ENCODE measurements at regions not wholly inside any gene's neighbourhood (a gene's known extent, or its start where the extent isn't known, plus 50 kb on each side); places are given as distances from the start of the nearest gene placed in this dataset.
"Not testable (repeated sequence)": the region's sequence is repeated elsewhere in the genome, so short reads cannot be mapped to it uniquely, and the experiment has no call there.

DNA sequence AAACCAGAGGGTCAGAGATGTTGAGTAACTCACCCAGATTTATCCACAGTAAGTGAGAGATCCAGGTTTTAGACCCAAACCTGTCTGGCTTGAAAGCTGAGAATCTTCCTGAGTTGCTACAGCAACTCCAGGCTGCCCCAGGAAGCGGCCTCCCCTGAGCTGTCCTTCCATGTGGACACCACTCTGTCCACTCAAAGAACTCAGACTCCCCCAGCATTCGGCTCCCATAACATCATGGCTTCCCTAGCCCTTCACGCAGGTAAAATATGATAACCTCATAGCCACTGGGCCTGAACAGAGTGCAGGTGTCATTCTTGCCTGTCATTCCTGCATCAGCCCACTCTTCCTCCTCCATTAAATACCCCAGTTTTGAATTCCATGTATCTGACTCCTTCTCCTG lies 657.8 kb downstream of the TBC1D22A start:
- no peak for DNase-seq

DNA sequence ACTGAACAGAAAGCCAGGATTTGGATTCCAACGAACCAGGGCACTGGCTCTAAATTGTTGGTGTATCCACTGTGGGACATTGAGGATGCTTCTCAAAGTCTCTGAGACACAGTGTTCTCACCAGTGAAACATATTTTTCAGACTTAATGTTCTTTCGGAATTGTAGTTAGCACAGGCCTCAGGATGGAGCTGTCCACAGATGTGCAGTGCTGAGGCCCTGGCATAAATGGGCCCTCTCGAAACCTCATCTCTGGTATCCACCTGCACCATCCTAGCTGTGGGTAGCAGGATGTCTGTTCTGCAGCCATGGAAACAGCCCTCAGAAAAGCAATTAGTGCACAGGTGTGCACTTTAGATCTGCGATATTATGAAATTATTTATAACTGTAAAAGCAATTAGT lies 656.8 kb downstream of the TBC1D22A start:
- no peak for DNase-seq

DNA sequence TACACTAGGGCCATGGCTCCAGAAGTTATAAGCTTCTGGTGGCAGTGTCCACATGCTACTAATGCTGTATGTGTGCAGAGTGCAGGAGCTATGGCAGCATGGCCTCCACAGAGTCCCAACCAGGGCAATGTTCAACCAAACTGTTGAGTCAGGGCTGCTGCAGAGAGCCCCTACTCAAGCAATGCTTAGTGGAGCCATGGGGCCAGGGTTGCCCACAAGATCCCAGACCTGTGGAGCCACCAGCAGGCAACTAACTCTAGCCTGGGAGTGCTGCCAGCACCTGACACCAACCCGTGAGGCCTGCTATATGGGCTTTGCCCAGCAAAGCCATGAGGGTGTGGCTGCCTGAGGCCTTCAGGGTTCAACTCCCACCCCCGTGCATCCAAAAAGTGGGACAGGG lies 655.2 kb downstream of the TBC1D22A start:
- no peak for DNase-seq

DNA sequence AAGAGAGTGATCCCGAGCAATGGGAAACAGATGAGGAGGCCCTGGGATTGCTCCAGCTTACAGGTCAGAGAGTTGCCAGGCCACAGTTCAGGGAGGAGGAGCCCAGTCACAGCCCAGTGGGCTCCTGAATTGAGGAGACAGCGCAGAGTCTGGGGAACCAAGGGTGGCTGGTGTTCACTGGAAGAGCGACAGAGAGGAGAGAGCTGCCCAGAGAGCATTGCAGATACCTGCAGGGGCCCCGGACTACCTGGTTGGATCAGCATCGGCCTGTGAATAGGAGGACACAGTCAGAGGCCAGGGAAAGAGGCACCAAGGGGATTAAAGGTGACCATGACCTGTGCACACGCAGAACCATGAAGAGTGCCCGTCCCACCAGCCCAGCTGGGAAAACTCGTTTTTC lies 648.6 kb downstream of the TBC1D22A start:
- DNase-seq, result no peak

DNA sequence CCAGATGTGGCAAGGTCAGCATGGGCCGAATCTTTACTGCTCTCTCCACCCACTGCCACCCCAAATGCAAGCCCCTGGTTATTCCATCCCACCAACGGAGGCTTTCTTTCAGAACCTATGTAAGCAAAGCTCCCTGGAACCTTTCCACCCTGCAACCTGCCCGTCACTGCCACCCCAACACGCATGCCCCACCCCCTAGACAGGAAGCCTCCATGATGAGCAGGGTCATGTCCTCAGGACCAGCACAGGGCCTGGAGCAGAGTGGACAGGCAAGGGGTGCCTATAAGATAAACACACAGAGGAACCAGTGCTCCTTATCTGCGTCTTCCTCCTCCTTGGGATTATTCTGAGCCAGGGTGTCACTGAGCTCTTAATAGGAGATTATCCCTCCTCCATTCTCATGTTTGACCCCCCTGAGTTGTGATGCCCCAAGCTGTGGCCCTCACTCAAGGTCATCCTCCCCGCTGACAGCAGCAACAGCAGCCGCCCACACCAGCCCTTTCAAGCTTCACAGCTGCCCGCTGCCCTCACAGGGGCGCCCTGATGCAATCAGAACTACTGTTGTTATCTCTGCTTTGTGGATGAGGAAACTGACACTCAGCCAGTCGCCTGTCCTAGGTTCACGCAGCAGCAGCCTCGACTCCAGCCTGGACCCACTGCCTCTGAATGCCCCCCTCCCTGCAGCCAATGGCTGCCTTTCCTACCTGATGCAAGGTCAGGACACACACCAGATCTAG lies 647.3 kb downstream of the TBC1D22A start:
- DNase-seq, result no peak

DNA sequence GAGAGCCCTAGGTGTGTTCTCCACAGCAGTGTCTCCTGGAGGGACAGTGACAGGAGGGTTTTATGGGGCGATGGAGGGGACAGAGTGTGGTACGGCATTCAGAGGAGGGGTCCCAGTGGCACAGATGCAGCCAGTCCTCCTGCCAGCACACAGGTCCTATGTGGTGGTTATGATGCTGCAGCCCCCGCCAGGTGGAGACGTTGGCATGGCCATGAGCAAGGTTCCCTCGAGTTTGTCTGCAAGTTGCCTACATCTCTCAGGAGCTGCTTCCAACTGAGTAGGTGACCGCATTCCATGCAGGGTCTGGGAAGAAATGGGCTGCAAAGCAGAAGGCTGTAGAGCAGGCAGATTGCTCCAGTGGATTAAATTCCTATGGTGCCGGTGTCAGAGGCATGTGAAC lies 646.0 kb downstream of the TBC1D22A start:
- no peak for DNase-seq

DNA sequence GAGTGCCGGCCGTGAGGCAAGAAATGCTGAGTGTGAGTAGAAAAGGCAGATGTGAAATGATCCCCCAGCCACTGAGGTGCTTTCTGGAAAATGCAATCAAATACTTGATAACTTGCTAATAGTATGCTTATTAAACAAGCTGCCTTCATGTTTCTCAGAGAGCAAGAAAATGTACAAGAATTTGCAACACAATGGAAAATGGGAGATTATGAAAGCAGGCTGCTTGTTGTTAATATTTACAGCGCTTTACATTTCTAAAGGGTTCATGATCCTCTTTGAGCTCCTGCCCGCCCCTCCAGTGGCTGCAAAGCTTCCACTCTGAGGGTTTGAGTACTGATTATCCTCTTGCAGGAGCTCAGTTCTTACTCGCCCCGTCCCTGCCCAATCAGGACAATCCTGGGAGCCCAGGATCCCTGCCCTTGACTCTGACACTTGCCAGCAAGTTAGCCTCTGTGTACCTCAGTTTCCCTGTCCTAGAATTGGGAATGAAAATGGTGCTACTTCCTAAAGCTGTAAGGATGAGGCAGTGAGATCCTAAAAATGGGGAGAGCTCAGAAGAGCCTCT lies 645.1 kb downstream of the TBC1D22A start:
- DNase-seq, result no peak

DNA sequence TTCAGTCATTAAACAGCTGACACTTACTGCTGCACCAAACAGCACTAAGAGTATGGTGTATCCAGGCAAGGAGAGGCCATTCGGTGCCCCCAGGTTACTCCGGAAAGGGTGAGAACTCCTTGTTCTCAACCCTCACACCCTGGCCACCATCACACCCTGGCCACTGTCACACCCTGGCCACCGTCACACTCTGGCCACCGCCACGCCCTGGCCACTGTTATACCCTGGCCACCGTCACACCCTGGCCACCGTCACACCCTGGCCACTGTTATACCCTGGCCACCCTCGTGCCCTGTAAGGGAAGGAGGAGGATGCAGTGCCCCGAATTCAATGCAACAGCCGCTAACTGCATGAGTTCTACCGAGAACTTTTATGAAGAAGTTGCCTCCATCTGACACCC lies 644.4 kb downstream of the TBC1D22A start:
- DNase-seq, result no peak

DNA sequence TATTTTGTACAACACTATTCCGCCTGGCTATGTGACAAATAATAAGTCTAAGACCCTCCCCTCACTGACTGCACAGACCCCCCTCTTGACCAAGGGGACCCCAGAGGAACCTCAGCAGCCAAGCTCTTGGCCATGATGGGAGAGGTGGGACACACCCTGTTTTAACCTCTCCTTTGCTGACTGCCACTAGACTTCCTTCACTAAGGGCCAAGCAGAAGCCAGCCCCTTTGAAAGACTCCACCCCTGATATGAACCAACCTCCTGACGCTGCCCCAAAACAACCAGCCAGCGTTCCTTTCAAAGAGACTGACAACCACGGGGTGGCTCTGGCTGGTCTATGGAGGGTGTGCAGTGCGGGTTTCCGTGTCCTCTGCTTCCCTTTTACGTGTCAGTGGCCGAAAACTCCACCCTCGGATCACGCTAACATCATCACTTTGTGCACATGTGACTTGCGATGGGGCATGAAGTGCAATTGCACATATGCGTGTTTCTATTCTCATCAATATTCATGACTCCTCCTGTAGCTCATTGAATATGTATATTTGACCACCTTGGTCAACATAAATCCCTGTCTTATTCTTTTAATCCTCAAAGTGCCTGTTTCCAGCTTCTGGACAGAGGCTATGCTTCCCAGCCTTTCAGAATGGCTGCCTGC lies 643.9 kb downstream of the TBC1D22A start:
- no peak for DNase-seq

DNA sequence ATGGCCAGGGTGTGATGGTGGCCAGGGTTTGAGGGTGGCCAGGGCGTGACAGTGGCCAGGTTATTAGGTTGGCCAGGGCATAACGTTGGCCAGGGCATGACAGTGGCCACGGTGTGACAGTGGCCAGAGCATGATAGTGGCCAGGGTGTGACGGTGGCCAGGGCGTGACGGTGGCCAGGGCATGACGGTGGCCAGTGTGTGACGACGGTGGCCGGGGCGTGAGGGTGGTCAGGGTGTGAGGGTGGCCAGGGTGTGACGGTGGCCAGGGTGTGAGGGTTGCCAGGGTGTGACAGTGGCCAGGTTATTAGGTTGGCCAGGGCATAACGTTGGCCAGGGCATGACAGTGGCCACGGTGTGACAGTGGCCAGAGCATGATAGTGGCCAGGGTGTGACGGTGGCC lies 642.8 kb downstream of the TBC1D22A start:
- not testable (repeated sequence) for DNase-seq

DNA sequence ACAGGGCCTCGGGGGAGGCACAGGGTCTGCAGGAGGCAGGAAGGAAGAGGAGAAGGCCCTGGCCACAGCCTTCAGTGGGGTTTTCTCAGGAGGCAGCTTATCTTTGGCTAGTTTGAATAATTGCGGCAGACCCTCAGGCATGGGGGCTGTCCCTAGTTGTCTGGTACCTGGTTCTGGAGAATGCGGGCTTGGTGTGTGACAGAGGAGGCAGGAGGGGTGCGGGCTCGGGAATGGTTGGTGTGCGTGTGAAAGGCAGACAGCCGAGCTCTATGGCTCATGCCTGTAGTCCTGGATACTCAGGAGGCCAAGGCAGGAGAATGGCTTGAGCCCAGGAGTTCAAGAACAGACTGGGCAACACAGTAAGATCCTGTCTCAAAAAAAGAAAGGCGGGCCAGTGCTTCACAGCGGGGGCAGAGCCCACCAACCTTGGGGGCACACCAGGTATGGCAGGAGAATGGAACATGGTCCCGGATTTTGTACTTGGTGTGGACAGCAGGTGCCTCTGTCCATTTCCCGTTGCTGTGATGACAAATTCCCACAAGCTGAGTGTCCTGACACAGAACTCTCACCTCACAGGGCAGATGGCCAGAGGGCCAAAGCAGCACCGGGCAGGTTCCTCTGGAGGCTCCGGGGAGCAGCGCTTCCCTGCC lies 640.6 kb downstream of the TBC1D22A start:
- no peak for DNase-seq

DNA sequence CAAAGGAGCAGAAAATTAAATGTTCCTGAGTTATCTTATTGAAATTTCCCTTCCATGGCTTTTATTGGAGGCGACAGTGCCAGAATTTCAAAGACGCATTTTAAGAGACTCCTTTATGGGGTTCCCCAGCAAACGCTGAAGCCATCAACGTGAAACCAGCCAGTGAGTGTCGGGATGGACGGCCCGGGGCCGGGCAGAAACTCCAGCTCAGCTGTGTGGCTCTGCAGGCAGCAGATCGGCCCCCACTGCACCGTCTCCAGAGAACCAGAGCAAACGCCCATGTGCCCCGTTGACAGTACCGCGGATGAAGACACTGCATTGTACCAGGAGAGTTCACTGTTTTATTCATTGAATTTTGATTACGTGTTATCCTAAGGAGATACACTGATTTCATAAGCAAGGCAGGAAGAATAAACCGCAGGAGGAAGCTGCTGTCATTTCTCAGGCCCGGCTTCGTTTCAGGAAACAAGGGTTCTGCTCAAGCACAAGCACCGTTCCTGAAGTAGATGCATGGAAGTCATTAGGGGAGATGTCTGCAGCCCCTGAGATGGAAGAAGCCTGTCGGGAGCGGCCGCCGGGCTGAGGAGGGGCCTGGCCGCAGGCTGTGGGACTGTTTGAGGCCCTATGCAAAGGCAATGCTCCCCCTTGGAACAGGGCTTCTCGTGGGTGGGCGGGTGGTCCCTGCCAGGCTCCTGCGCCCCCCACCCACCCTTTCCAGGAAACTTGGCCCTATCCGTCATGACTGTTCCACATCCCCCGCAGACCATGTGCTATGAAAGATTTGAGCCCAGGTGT lies 639.7 kb downstream of the TBC1D22A start:
- no peak for DNase-seq

DNA sequence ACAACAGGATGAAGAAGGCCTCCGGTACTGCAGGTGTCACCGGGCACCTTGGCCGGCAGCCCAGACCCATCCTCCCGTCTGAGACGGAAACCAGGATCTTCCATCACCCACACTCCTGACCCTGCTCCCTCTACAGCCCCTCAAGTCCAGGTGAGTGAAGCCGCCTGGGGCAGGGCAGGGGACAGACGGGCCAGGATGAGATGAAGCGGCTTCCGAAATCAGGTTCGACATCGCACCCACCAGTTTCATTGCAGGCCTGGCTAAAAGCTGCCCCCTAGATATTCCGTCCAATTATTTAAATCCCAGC lies 639.1 kb downstream of the TBC1D22A start:
- DNase-seq, result no peak

DNA sequence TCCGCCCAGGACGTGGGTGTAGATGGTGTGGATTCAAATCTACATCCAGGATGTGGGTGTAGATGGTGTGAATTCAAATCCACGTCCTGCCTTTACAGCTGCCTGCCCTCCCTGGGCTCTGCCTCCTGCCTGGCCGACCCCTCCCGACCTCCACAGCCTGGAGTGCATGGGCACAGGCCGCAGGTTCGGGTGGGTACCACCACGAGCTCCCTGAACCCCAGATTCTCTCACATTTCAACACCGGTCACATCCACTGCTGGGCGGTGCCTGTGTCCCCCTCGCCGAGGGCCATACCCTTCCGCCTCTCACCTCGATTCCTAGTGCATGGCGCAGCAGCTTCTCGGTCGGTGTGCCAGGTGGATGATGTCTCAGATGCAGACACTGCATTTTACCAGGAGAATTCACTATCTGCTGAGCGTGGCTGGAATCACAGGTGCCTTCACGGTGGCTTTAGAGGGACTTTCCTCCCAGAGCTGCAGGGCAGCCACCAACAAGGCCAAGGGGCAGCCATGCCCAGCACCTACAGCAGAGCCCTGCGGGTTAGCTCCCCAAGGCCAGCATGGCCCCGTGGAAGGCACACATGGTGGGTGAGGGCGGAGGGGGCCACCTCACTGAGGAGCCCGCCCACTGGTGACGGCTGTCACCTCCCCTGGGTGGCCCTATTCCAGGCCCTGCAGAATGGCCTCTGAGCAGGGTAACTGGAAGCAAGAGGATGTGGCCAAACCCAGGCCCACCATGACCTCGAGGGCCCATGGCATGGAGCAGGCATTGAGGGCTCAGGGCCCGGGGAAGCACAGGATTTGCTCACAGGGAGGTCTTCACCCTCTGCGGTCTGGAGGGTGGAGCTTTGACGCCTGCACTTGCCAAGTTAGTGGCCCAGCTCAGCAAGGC lies 638.5 kb downstream of the TBC1D22A start:
- DNase-seq, result no peak

DNA sequence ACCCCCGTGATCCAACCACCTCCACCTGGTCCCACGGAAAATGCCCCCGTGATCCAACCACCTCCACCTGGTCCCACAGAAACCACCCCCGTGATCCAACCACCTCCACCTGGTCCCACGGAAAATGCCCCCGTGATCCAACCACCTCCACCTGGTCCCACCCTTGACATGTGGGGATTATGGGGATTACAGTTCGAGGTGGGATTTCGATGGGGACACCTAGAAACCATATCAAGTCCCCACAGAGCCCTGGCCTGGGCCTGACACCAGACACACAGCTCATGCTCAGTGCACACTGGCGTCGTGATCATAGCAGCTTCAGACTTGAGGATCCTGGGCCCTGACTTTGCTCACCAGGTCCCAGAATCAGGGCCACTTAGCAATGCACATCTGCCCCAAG lies 637.7 kb downstream of the TBC1D22A start:
- DNase-seq, result not testable (repeated sequence)

DNA sequence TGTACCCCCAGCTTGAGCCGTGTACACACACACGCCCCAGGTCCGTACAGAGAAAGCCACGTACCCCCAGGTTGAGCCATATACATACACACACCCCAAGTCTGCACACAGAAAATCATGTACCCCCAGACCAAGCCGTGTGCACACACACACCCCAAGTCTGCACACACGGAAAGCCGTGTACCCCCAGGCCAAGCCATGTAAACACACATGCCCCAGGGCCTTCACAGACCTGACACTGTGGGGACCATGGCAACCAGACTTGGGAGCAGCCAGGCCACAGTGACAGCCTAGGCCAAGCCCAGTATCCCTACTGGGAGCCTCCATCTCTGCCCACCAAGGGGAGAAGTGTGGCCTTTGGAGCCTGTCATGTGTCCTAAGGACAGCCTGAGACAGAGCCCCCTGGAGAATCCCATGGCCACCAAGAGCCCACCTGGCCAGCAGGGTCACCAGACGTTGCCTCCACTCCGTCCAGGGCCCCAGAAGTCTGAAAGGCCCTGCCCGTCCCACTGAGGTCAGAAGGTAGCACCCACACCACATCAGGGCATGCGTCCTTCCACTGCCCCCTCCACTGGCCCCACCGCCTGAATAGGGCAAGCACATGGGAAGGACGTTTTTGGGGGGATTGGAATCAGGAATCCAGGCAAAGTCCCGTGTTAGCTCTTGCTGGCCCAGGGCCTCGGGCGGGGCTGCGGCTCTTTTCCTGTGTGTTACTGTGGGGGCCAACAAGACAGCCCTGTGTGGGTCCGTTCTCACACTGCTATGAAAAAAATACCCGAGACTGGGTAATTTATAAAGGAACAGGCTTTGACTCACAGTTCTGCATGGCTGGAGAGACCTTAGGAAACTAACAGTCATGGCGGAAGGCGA lies 636.7 kb downstream of the TBC1D22A start:
- no peak for DNase-seq

DNA sequence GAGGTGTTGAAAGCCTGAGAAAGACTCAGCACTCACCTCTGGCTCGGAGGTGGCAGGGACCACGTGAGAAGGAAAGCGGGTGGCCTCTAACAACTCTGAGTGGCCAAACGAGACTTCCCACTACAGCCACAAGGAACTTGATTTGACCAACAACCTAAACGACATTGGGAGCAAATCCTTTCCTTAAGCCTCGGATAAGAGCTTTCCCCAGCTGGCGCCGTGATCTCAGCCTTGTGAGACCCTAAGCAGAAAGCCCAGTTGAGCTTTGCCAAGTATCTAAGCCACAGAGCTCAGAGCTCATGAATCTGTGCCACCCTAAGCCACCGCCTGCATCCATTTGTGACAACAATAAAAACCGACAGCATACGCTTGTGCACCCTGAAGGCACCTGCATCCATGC lies 636.0 kb downstream of the TBC1D22A start:
- no peak for DNase-seq

DNA sequence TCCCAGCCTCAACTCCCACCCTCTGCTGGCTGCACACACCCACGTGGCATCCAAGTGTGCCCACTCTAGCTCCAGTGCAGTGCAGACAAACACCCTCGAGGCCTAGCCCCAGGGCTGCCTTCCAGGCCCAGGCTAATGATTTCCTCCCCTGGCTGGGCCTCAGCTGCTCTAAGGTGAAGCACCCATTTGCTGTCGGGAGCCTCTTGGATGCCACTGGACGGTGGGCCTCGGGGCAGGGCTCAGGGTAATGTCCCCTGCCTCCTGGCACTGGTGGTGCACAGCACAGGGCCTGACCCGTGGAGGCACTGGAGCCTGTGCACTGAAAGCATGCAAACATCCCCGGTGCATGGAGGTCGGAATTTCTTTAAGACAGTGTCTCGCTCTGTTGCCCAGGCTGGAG lies 635.2 kb downstream of the TBC1D22A start:
- no peak for DNase-seq

DNA sequence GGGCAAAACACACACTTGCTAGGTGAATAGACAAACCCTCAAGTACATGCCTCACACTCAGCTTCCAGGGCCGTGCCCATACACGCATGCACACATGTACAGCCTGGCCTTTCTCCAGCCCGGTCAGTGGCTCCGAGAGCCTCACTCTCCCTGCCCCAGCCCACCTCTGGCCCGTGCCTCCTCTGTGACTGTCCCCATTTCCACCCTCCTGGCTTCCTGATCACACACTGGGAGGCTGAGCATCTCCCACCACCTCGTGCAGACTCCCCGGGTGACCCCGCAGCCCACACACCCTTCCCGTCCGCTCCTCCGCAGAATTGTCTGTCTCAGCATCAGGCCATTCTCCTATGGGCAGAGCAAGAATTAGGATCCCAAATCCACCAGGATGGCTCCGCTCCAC lies 634.1 kb downstream of the TBC1D22A start:
- no peak for DNase-seq

DNA sequence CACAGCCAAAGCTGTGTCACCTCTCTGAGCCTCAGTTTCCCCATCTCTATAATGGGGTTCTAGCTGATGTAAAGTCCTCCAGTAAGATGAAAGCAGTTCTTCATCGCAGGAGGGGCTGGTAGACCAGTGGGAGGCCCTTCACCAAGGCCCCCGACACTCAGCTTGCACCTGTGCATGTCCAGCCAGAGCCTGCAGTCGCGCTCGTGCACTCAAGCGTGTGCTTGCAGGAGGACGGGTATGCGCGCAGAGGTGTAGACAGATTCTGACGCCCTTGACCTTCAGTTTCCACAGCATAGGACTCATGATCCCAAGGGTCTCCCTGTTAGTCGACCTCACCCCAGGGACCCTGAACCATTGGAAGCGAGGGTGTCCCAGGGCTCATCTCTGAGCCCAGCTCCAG lies 633.7 kb downstream of the TBC1D22A start:
- no peak for DNase-seq

DNA sequence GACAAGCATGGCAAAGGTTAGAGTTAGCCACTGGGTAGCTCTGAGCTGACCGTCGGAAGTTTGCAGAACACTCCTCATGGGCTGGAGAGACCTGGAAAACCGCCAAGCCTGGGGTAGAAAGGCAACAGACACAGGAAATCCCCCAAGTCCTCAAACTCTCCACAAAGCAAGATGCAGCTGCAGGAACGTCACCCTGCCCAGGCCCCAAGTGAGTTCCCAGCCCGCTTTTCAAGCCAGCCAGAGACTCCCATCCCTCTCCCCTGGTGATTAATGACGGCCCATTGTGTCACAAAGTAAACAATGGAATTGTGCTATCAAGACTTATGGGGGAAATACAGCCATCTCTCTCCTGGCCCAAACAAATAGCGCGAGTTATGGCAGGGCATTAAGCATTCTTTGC lies 633.0 kb downstream of the TBC1D22A start:
- no peak for DNase-seq

Data from activated effector memory CD4-positive, alpha-beta T cell treated with Interleukin-2 at 50 U/mL for 16 hours (primary cell).